KMS-11 (cell line): ENCODE measurements at regions not wholly inside any gene's neighbourhood (a gene's known extent, or its start where the extent isn't known, plus 50 kb on each side); places are given as distances from the start of the nearest gene placed in this dataset.

ENCODE experiments used
- H2AFZ ChIP-seq: fragments of 200-600 bp; sonication (generic); 2 replicates; pipeline ENCODE4 v1.6.1; 2016; ENCODE audit warnings: antibody characterized with exemption, mixed run types, low read depth
- H3K27ac ChIP-seq: fragments of 200-600 bp; sonication (generic); 2 replicates; pipeline ENCODE4 v1.6.1; 2016; ENCODE audit warnings: mild to moderate bottlenecking, mixed run types
- H3K27me3 ChIP-seq: fragments of 200-600 bp; sonication (generic); 2 replicates; pipeline ENCODE4 v1.6.1; 2017; ENCODE audit warnings: mild to moderate bottlenecking, low read depth, mixed run types, moderate library complexity; ENCODE audit not compliant: insufficient read depth
- H3K36me3 ChIP-seq: fragments of 200-600 bp; sonication (generic); 2 replicates; pipeline ENCODE4 v1.6.1; 2017; ENCODE audit warnings: mild to moderate bottlenecking, mixed run types; ENCODE audit not compliant: insufficient read depth
- H3K4me1 ChIP-seq: fragments of 200-600 bp; sonication (generic); 2 replicates; pipeline ENCODE4 v1.6.1; 2016; ENCODE audit warnings: mild to moderate bottlenecking, low read depth, mixed run types; ENCODE audit not compliant: poor library complexity, severe bottlenecking
- H3K4me2 ChIP-seq: fragments of 200-600 bp; sonication (generic); 2 replicates; pipeline ENCODE4 v1.7.0; 2016; ENCODE audit warnings: mild to moderate bottlenecking, mixed run types
- H3K4me3 ChIP-seq: fragments of 200-600 bp; sonication (generic); IDR thresholded peaks from 2 replicates; pipeline ENCODE4 v1.6.1; 2017; ENCODE audit warnings: low read depth, low read length, mixed read lengths; ENCODE audit not compliant: insufficient read depth
- H3K79me2 ChIP-seq: fragments of 200-600 bp; sonication (generic); 2 replicates; pipeline ENCODE4 v1.6.1; 2016; ENCODE audit warnings: low read depth, mixed run types; ENCODE audit not compliant: insufficient read depth
- H3K9ac ChIP-seq: fragments of 200-600 bp; sonication (generic); 2 replicates; pipeline ENCODE4 v1.6.1; 2016; ENCODE audit warnings: mild to moderate bottlenecking, mixed run types
- H4K20me1 ChIP-seq: fragments of 200-600 bp; sonication (generic); 2 replicates; pipeline ENCODE4 v1.6.1; 2016; ENCODE audit warnings: mild to moderate bottlenecking, mixed run types; ENCODE audit not compliant: insufficient read depth
- CTCF ChIP-seq: fragments of 200-600 bp; sonication (generic); conservative IDR thresholded peaks from 2 replicates; pipeline ENCODE4 v1.6.1; 2017; ENCODE audit warnings: low read depth, mild to moderate bottlenecking, antibody characterized with exemption, low read length, moderate library complexity, mixed read lengths

- peak overlapping the region; percentile 14 for H2AFZ ChIP-seq
- H3K36me3 ChIP-seq, result no peaks in the 10 kb centered on the region; the same call in 1 of the 2 replicates
- H3K4me2 ChIP-seq, result peak overlapping the region; percentile 47
These were observed 298.0 kb upstream of the KCND2 start for GRCh38 chr7:119974972-119975371.

GRCh38 chr7:119982884-119983283 lies 290.1 kb upstream of the KCND2 start:
- Histone ChIP-seq H3K27me3 (no peaks in the 10 kb centered on the region), H2AFZ (no peak overlapping the region)
- no peak for TF ChIP-seq CTCF

More at GRCh38 chr7:119974972-119975371, 298.0 kb upstream of the KCND2 start:
- no peak overlapping the region for H3K4me3 ChIP-seq
- H3K79me2 ChIP-seq, result no peaks in the 10 kb centered on the region
- peak overlapping the region; percentile 13; the same call in 1 of the 2 replicates for H3K9ac ChIP-seq
- peaks cover 77% of the 10 kb centered on the region for H3K4me1 ChIP-seq
- no peaks in the 10 kb centered on the region for H4K20me1 ChIP-seq
- TF ChIP-seq CTCF, result no peak
- H3K27me3 ChIP-seq, result no peaks in the 10 kb centered on the region
- peak overlapping the region; percentile 59 for H3K27ac ChIP-seq

GRCh38 chr7:119983468-119983867 lies 289.5 kb upstream of the KCND2 start:
- no peaks in the 10 kb centered on the region for H3K79me2 ChIP-seq
- no peaks in the 10 kb centered on the region; the same call in 1 of the 2 replicates for H3K36me3 ChIP-seq
- no peak overlapping the region for H3K9ac ChIP-seq
- H3K4me1 ChIP-seq, result no peaks in the 10 kb centered on the region
- no peak for TF ChIP-seq CTCF
- no peak overlapping the region for H3K27ac ChIP-seq
- no peak overlapping the region for H3K4me3 ChIP-seq
- no peak overlapping the region for H3K4me2 ChIP-seq
- no peaks in the 10 kb centered on the region for H3K27me3 ChIP-seq
- H2AFZ ChIP-seq, result no peak overlapping the region
- H4K20me1 ChIP-seq, result no peaks in the 10 kb centered on the region

More at GRCh38 chr7:119982884-119983283, 290.1 kb upstream of the KCND2 start:
- no peak overlapping the region for H3K4me3 ChIP-seq
- H3K27ac ChIP-seq, result no peak overlapping the region
- H3K4me1 ChIP-seq, result no peaks in the 10 kb centered on the region
- no peak overlapping the region for H3K4me2 ChIP-seq
- no peaks in the 10 kb centered on the region for H3K79me2 ChIP-seq
- H4K20me1 ChIP-seq, result no peaks in the 10 kb centered on the region
- no peaks in the 10 kb centered on the region; the same call in 1 of the 2 replicates for H3K36me3 ChIP-seq
- no peak overlapping the region for H3K9ac ChIP-seq

- Histone ChIP-seq H3K4me3 (no peak overlapping the region), H3K79me2 (no peaks in the 10 kb centered on the region), H4K20me1 (no peaks in the 10 kb centered on the region), H3K4me2 (no peak overlapping the region), H3K9ac (no peak overlapping the region), H3K27me3 (no peaks in the 10 kb centered on the region), H2AFZ (no peak overlapping the region), H3K27ac (no peak overlapping the region), H3K36me3 (no peaks in the 10 kb centered on the region), H3K4me1 (no peaks in the 10 kb centered on the region)
- TF ChIP-seq CTCF, result no peak
These were observed 288.7 kb upstream of the KCND2 start for GRCh38 chr7:119984247-119984646.
